ENCODE measurements at regions not wholly inside any gene's neighbourhood (a gene's known extent, or its start where the extent isn't known, plus 50 kb on each side); places are given as distances from the start of the nearest gene placed in this dataset.

- Histone ChIP-seq H3K9me3 (ENCODE audit: severe bottlenecking) (no peaks in the 10 kb centered on the region), H3K27me3 (ENCODE audit: insufficient read depth, low read depth, severe bottlenecking) (no peaks in the 10 kb centered on the region), H3K27ac (no peak overlapping the region), H3K4me3 (ENCODE audit: low read depth, low read length) (no peak overlapping the region), H3K36me3 (no peaks in the 10 kb centered on the region)
- DNase-seq, result no peak
- TF ChIP-seq CTCF (IDR thresholded peaks at IDR 0.05; ENCODE audit: low read depth, low read length), result no peak
These were observed 81.7 kb downstream of the YTHDF1 start for GRCh38 chr20:63134201-63134612.

- DNase-seq, result no peak
- H3K36me3 ChIP-seq, result no peaks in the 10 kb centered on the region
- H3K4me3 ChIP-seq (ENCODE audit: low read depth, low read length), result no peak overlapping the region
- H3K27me3 ChIP-seq (ENCODE audit: insufficient read depth, low read depth, severe bottlenecking), result no peaks in the 10 kb centered on the region
- no peaks in the 10 kb centered on the region for H3K9me3 ChIP-seq (ENCODE audit: severe bottlenecking)
- H3K27ac ChIP-seq, result no peak overlapping the region
- TF ChIP-seq CTCF (IDR thresholded peaks at IDR 0.05; ENCODE audit: low read depth, low read length), result no peak
These were observed 82.3 kb downstream of the YTHDF1 start for GRCh38 chr20:63133481-63134091.

- Histone ChIP-seq H3K27me3 (ENCODE audit: insufficient read depth, low read depth, severe bottlenecking) (no peaks in the 10 kb centered on the region), H3K4me3 (ENCODE audit: low read depth, low read length) (no peak overlapping the region), H3K27ac (no peak overlapping the region), H3K9me3 (ENCODE audit: severe bottlenecking) (no peaks in the 10 kb centered on the region), H3K36me3 (no peaks in the 10 kb centered on the region)
- peak; percentile 2 for DNase-seq
- no peak for TF ChIP-seq CTCF (IDR thresholded peaks at IDR 0.05; ENCODE audit: low read depth, low read length)
These were observed 83.0 kb downstream of the YTHDF1 start for GRCh38 chr20:63132715-63133471.

GRCh38 chr20:63132131-63132714 lies 83.7 kb downstream of the YTHDF1 start:
- no peaks in the 10 kb centered on the region for H3K36me3 ChIP-seq
- DNase-seq, result no peak
- no peaks in the 10 kb centered on the region for H3K27me3 ChIP-seq (ENCODE audit: insufficient read depth, low read depth, severe bottlenecking)
- no peak overlapping the region for H3K4me3 ChIP-seq (ENCODE audit: low read depth, low read length)
- H3K9me3 ChIP-seq (ENCODE audit: severe bottlenecking), result no peaks in the 10 kb centered on the region
- no peak for TF ChIP-seq CTCF (IDR thresholded peaks at IDR 0.05; ENCODE audit: low read depth, low read length)
- H3K27ac ChIP-seq, result no peak overlapping the region

GRCh38 chr20:63130658-63131577 lies 85.0 kb downstream of the YTHDF1 start:
- TF ChIP-seq CTCF (IDR thresholded peaks at IDR 0.05; ENCODE audit: low read depth, low read length), result no peak
- Histone ChIP-seq H3K4me3 (ENCODE audit: low read depth, low read length) (no peak overlapping the region), H3K27ac (no peak overlapping the region), H3K36me3 (no peaks in the 10 kb centered on the region), H3K9me3 (ENCODE audit: severe bottlenecking) (no peaks in the 10 kb centered on the region), H3K27me3 (ENCODE audit: insufficient read depth, low read depth, severe bottlenecking) (no peaks in the 10 kb centered on the region)
- DNase-seq, result no peak
